ENCODE measurements at regions not wholly inside any gene's neighbourhood (a gene's known extent, or its start where the extent isn't known, plus 50 kb on each side); places are given as distances from the start of the nearest gene placed in this dataset.
A peak's percentile ranks its signal among the peaks of the same experiment; 100 is the strongest.

DNA sequence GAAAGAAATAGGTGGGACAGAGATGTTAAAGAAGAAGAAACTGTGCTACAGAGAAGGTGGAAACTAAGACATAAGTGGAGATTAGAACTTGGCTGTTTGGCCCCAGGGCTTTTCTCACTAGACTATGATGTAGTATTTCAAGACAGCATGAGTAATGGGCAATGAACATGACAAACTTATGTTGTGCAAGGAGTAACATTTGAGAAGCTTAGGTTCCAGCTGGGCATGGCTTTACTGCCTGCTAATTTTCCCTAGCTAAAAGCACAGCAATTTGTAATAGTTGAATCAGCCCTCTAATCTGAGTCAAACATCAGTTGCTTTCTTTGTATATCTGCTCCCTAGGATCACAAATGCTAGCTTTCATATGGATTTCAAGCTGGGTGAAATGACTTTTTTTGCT is 294.3 kb upstream of the BMP2 start:
- no peaks in the 10 kb centered on the region for H3K9me3 ChIP-seq (ENCODE audit: control insufficient read depth, low read length)
- no peak overlapping the region for H3K14ac ChIP-seq (ENCODE audit: low read length in 2 of 2)
- H3K23ac ChIP-seq (ENCODE audit: low read length in 2 of 2), result no peak overlapping the region
- H3K18ac ChIP-seq (ENCODE audit: low read depth in 1 of 2, low read length in 2 of 2), result no peak overlapping the region
- no peak overlapping the region for H2BK120ac ChIP-seq (ENCODE audit: low read depth, low read length)
- no peaks in the 10 kb centered on the region for H3K27me3 ChIP-seq (ENCODE audit: control insufficient read depth in 1 of 2, insufficient read depth in 1 of 2, low read length in 2 of 2)
- H4K8ac ChIP-seq (ENCODE audit: low read length), result no peak overlapping the region
- H3K36me3 ChIP-seq (ENCODE audit: control insufficient read depth in 1 of 2, insufficient read depth in 2 of 2, low read depth in 1 of 2, low read length in 2 of 2), result no peaks in the 10 kb centered on the region
- H2BK15ac ChIP-seq (ENCODE audit: low read depth, poor library complexity, severe bottlenecking), result no peak overlapping the region
- DNase-seq, result peak; percentile 70
- no peaks in the 10 kb centered on the region for H3K79me1 ChIP-seq (replicated peaks; ENCODE audit: low read length, poor library complexity, severe bottlenecking)
- H3K9ac ChIP-seq (ENCODE audit: low read length), result no peak overlapping the region
- no peak overlapping the region for H3K4me3 ChIP-seq (ENCODE audit: insufficient read depth in 1 of 2, low read depth in 1 of 2, low read length in 2 of 2)
- H3K4me1 ChIP-seq (ENCODE audit: control insufficient read depth, insufficient read depth, low read depth, low read length), result no peaks in the 10 kb centered on the region
- H2BK5ac ChIP-seq (ENCODE audit: low read depth, low read length, poor library complexity, severe bottlenecking), result no peak overlapping the region
- no peak overlapping the region for H2AFZ ChIP-seq (ENCODE audit: low read depth, low read length)
- no peak overlapping the region for H2BK12ac ChIP-seq (ENCODE audit: low read length in 2 of 2)
- H2AK5ac ChIP-seq (ENCODE audit: low read length, severe bottlenecking), result no peak overlapping the region
- H3K4ac ChIP-seq (ENCODE audit: low read depth in 1 of 2, low read length in 2 of 2), result no peak overlapping the region
- H3K4me2 ChIP-seq (ENCODE audit: low read length, poor library complexity, severe bottlenecking), result no peak overlapping the region
- no peak overlapping the region for H3K27ac ChIP-seq (ENCODE audit: low read length, poor library complexity, severe bottlenecking)
- H4K91ac ChIP-seq (ENCODE audit: low read length), result no peak overlapping the region

DNA sequence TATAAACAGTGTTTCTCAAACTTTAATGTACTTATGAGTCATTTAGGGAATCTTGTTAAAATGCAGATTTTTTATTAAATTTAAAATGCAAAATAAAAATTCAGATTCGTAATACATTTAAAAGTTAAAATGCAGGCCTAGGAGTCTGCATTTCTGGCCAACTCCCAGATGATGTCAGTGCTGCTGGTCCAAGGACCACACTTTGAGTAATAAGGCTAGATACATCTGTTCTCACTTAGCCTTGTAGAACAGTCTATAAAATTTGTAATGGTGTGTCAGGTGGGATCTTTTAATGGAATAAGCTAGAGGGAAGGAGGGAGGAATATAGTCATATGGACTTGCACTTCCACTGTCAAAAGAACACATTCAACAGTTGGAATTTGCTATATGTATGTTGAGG is 295.6 kb upstream of the BMP2 start:
- no peaks in the 10 kb centered on the region for H3K36me3 ChIP-seq (ENCODE audit: control insufficient read depth in 1 of 2, insufficient read depth in 2 of 2, low read depth in 1 of 2, low read length in 2 of 2)
- H3K18ac ChIP-seq (ENCODE audit: low read depth in 1 of 2, low read length in 2 of 2), result no peak overlapping the region
- no peak overlapping the region for H2BK120ac ChIP-seq (ENCODE audit: low read depth, low read length)
- no peaks in the 10 kb centered on the region for H3K9me3 ChIP-seq (ENCODE audit: control insufficient read depth, low read length)
- no peak overlapping the region for H4K91ac ChIP-seq (ENCODE audit: low read length)
- no peak overlapping the region for H3K4me3 ChIP-seq (ENCODE audit: insufficient read depth in 1 of 2, low read depth in 1 of 2, low read length in 2 of 2)
- no peak overlapping the region for H3K27ac ChIP-seq (ENCODE audit: low read length, poor library complexity, severe bottlenecking)
- no peak overlapping the region for H3K4ac ChIP-seq (ENCODE audit: low read depth in 1 of 2, low read length in 2 of 2)
- no peak overlapping the region for H2AFZ ChIP-seq (ENCODE audit: low read depth, low read length)
- no peak overlapping the region for H2BK5ac ChIP-seq (ENCODE audit: low read depth, low read length, poor library complexity, severe bottlenecking)
- H3K14ac ChIP-seq (ENCODE audit: low read length in 2 of 2), result no peak overlapping the region
- no peak overlapping the region for H3K9ac ChIP-seq (ENCODE audit: low read length)
- H3K27me3 ChIP-seq (ENCODE audit: control insufficient read depth in 1 of 2, insufficient read depth in 1 of 2, low read length in 2 of 2), result no peaks in the 10 kb centered on the region
- no peak for DNase-seq
- H3K23ac ChIP-seq (ENCODE audit: low read length in 2 of 2), result no peak overlapping the region
- 100% methylated on average over 1 of the region's 1 CpG for WGBS
- no peak overlapping the region for H2AK5ac ChIP-seq (ENCODE audit: low read length, severe bottlenecking)
- H3K4me2 ChIP-seq (ENCODE audit: low read length, poor library complexity, severe bottlenecking), result no peak overlapping the region
- H2BK15ac ChIP-seq (ENCODE audit: low read depth, poor library complexity, severe bottlenecking), result no peak overlapping the region
- H3K79me1 ChIP-seq (replicated peaks; ENCODE audit: low read length, poor library complexity, severe bottlenecking), result no peaks in the 10 kb centered on the region
- H3K4me1 ChIP-seq (ENCODE audit: control insufficient read depth, insufficient read depth, low read depth, low read length), result no peaks in the 10 kb centered on the region
- H2BK12ac ChIP-seq (ENCODE audit: low read length in 2 of 2), result no peak overlapping the region
- H4K8ac ChIP-seq (ENCODE audit: low read length), result no peak overlapping the region

DNA sequence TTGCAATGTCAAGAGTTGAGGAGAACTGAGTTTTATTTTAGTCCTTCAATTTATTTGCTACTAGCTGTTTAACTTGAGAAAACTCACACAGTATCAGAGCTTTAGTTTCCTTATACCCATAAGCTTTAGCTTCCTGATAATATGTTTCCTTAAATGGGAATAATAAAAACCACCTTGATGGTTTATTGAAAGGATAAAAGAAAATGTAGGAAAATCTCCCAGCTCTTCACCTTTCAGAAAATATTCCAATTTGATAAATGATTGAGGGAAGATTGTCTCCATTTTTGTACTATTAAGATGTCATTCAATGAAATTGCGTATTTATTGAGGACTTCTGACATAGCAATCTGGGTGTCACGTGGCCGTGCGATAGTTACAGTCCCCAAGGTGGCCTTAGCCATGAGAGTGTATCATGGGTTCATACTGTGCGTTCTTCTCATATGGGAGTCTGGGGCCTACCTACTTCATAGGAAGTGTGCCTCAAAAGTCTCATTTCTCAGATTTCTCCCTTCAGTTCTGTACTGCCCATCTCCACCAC is 296.3 kb upstream of the BMP2 start:
- Histone ChIP-seq H3K4ac (ENCODE audit: low read depth in 1 of 2, low read length in 2 of 2) (peak overlapping the region in 1 of 2 experiments; percentile 45), H4K91ac (ENCODE audit: low read length) (peak overlapping the region; percentile 50), H3K27ac (ENCODE audit: low read length, poor library complexity, severe bottlenecking) (no peak overlapping the region), H3K4me3 (ENCODE audit: insufficient read depth in 1 of 2, low read depth in 1 of 2, low read length in 2 of 2) (no peak overlapping the region), H2BK15ac (ENCODE audit: low read depth, poor library complexity, severe bottlenecking) (no peak overlapping the region), H3K36me3 (ENCODE audit: control insufficient read depth in 1 of 2, insufficient read depth in 2 of 2, low read depth in 1 of 2, low read length in 2 of 2) (no peaks in the 10 kb centered on the region), H2BK120ac (ENCODE audit: low read depth, low read length) (no peak overlapping the region), H4K8ac (ENCODE audit: low read length) (no peak overlapping the region), H3K4me1 (ENCODE audit: control insufficient read depth, insufficient read depth, low read depth, low read length) (no peaks in the 10 kb centered on the region), H3K79me1 (replicated peaks; ENCODE audit: low read length, poor library complexity, severe bottlenecking) (no peaks in the 10 kb centered on the region), H2BK12ac (ENCODE audit: low read length in 2 of 2) (peak overlapping the region in 1 of 2 experiments; percentile 77), H3K18ac (ENCODE audit: low read depth in 1 of 2, low read length in 2 of 2) (peak overlapping the region; percentile 21 to 66), H3K9me3 (ENCODE audit: control insufficient read depth, low read length) (no peaks in the 10 kb centered on the region), H3K23ac (ENCODE audit: low read length in 2 of 2) (no peak overlapping the region), H2BK5ac (ENCODE audit: low read depth, low read length, poor library complexity, severe bottlenecking) (no peak overlapping the region), H2AK5ac (ENCODE audit: low read length, severe bottlenecking) (no peak overlapping the region), H3K9ac (ENCODE audit: low read length) (no peak overlapping the region), H2AFZ (ENCODE audit: low read depth, low read length) (no peak overlapping the region), H3K4me2 (ENCODE audit: low read length, poor library complexity, severe bottlenecking) (no peak overlapping the region), H3K27me3 (ENCODE audit: control insufficient read depth in 1 of 2, insufficient read depth in 1 of 2, low read length in 2 of 2) (no peaks in the 10 kb centered on the region), H3K14ac (ENCODE audit: low read length in 2 of 2) (no peak overlapping the region)
- no peak for DNase-seq
- 83% methylated on average over 5 of the region's 5 CpGs for WGBS

DNA sequence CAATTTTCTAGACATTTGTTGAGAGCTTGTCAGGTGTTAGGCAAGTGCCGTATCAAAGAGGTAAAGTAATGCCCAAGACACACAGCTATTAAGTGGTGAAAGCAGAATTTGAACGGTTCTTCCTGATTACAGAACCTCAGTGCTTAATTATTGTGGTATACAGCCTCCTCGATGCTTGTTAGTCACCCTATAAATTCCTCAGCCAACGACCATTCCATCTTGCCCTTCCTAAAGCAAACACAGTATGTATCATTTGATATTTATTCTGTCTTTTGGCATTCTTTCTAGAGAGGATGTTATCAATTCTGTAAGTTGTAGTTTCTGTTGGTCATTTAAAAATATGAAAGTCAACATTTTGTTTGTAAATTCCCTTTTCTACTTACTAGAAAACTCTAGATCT is 297.8 kb upstream of the BMP2 start:
- H3K27me3 ChIP-seq (ENCODE audit: control insufficient read depth in 1 of 2, insufficient read depth in 1 of 2, low read length in 2 of 2), result no peaks in the 10 kb centered on the region
- no peak overlapping the region for H3K4me2 ChIP-seq (ENCODE audit: low read length, poor library complexity, severe bottlenecking)
- no peak overlapping the region for H3K9ac ChIP-seq (ENCODE audit: low read length)
- H2BK5ac ChIP-seq (ENCODE audit: low read depth, low read length, poor library complexity, severe bottlenecking), result no peak overlapping the region
- no peak overlapping the region for H2BK12ac ChIP-seq (ENCODE audit: low read length in 2 of 2)
- H2BK120ac ChIP-seq (ENCODE audit: low read depth, low read length), result no peak overlapping the region
- no peak overlapping the region for H3K4me3 ChIP-seq (ENCODE audit: insufficient read depth in 1 of 2, low read depth in 1 of 2, low read length in 2 of 2)
- H3K9me3 ChIP-seq (ENCODE audit: control insufficient read depth, low read length), result no peaks in the 10 kb centered on the region
- no peak for DNase-seq
- no peak overlapping the region for H3K27ac ChIP-seq (ENCODE audit: low read length, poor library complexity, severe bottlenecking)
- no peak overlapping the region for H2AFZ ChIP-seq (ENCODE audit: low read depth, low read length)
- no peak overlapping the region for H3K18ac ChIP-seq (ENCODE audit: low read depth in 1 of 2, low read length in 2 of 2)
- H3K4ac ChIP-seq (ENCODE audit: low read depth in 1 of 2, low read length in 2 of 2), result no peak overlapping the region
- H4K91ac ChIP-seq (ENCODE audit: low read length), result no peak overlapping the region
- H3K79me1 ChIP-seq (replicated peaks; ENCODE audit: low read length, poor library complexity, severe bottlenecking), result no peaks in the 10 kb centered on the region
- WGBS, result 65% methylated on average over 3 of the region's 4 CpGs
- no peak overlapping the region for H2AK5ac ChIP-seq (ENCODE audit: low read length, severe bottlenecking)
- no peak overlapping the region for H2BK15ac ChIP-seq (ENCODE audit: low read depth, poor library complexity, severe bottlenecking)
- no peak overlapping the region for H3K23ac ChIP-seq (ENCODE audit: low read length in 2 of 2)
- no peak overlapping the region for H4K8ac ChIP-seq (ENCODE audit: low read length)
- H3K36me3 ChIP-seq (ENCODE audit: control insufficient read depth in 1 of 2, insufficient read depth in 2 of 2, low read depth in 1 of 2, low read length in 2 of 2), result no peaks in the 10 kb centered on the region
- H3K4me1 ChIP-seq (ENCODE audit: control insufficient read depth, insufficient read depth, low read depth, low read length), result no peaks in the 10 kb centered on the region
- no peak overlapping the region for H3K14ac ChIP-seq (ENCODE audit: low read length in 2 of 2)
